SH-SY5Y (cell line): ENCODE measurements at regions not wholly inside any gene's neighbourhood (a gene's known extent, or its start where the extent isn't known, plus 50 kb on each side); places are given as distances from the start of the nearest gene placed in this dataset.

Source experiments
- GATA2 ChIP-seq: IDR thresholded peaks from 2 replicates; pipeline ENCODE4 v1.6.1; 2011; ENCODE audit warnings: mild to moderate bottlenecking, low read depth, low read length
- GATA3 ChIP-seq: IDR thresholded peaks from 2 replicates; pipeline ENCODE4 v1.6.1; 2011; ENCODE audit warnings: low read depth, mild to moderate bottlenecking, low read length, moderate library complexity

- no peak for TF ChIP-seq GATA2
- TF ChIP-seq GATA3: no peak
Measured at GRCh38 chr21:15366555-15366954, 301.8 kb upstream of the NRIP1 start.
